Endothelial cell (in vitro differentiated cells): ENCODE measurements at regions not wholly inside any gene's neighbourhood (a gene's known extent, or its start where the extent isn't known, plus 50 kb on each side); places are given as distances from the start of the nearest gene placed in this dataset.

ENCODE experiments used
- DNase-seq: peaks from one replicate; pipeline ENCODE4 v3.0.0; 2021; ENCODE audit warnings: low spot score
- H3K27ac Mint-ChIP-seq: one replicate; pipeline ENCODE4 v1.8.0; 2021; ENCODE audit warnings: mixed read lengths, inconsistent platforms; ENCODE audit not compliant: unreplicated experiment
- H3K27me3 Mint-ChIP-seq: one replicate; pipeline ENCODE4 v1.8.0; 2021; ENCODE audit warnings: mild to moderate bottlenecking, moderate library complexity, mixed read lengths, inconsistent platforms; ENCODE audit not compliant: unreplicated experiment
- H3K36me3 Mint-ChIP-seq: one replicate; pipeline ENCODE4 v1.8.0; 2021; ENCODE audit warnings: mild to moderate bottlenecking, low read depth, mixed read lengths, inconsistent platforms; ENCODE audit not compliant: unreplicated experiment
- H3K4me1 Mint-ChIP-seq: one replicate; pipeline ENCODE4 v1.8.0; 2021; ENCODE audit warnings: mild to moderate bottlenecking, mixed read lengths, inconsistent platforms; ENCODE audit not compliant: unreplicated experiment
- H3K4me3 Mint-ChIP-seq: one replicate; pipeline ENCODE4 v1.8.0; 2021; ENCODE audit warnings: mild to moderate bottlenecking, mixed read lengths, inconsistent platforms; ENCODE audit not compliant: unreplicated experiment
- H3K9me3 Mint-ChIP-seq: one replicate; pipeline ENCODE4 v1.8.0; 2021; ENCODE audit warnings: mixed read lengths, inconsistent platforms; ENCODE audit not compliant: unreplicated experiment
- TF ChIP-seq, protein P1 (sequence below): fragments of 200-600 bp; sonication (generic); IDR thresholded peaks from one replicate; pipeline ENCODE4 v1.5.0; 2021; ENCODE audit warnings: antibody characterized with exemption; ENCODE audit not compliant: unreplicated experiment

DNA sequence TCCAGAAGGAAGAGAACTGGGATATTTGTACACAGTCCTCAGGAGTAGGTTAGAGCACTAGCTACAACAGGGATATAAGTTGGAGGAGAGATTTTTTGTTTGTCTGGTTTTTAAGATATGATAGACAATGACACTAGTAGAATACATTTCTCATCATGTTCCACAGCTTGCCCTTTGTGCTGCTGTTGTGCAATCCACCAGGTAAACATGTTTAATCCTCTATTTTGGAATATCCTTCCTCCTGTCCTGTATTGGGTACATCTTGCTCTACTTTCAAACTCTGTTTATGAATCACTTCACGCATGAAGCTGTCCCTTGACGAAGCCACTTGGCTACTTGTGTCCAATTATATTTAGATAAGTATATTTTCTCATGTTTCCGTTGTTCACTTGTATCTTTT lies 153.6 kb upstream of the TENT5A start:
- Mint-ChIP-seq H3K27me3 (no peaks in the 10 kb centered on the region), H3K27ac (no peak overlapping the region), H3K36me3 (no peaks in the 10 kb centered on the region), H3K4me1 (no peaks in the 10 kb centered on the region), H3K4me3 (no peak overlapping the region), H3K9me3 (no peaks in the 10 kb centered on the region)
- TF ChIP-seq, protein P1, sequence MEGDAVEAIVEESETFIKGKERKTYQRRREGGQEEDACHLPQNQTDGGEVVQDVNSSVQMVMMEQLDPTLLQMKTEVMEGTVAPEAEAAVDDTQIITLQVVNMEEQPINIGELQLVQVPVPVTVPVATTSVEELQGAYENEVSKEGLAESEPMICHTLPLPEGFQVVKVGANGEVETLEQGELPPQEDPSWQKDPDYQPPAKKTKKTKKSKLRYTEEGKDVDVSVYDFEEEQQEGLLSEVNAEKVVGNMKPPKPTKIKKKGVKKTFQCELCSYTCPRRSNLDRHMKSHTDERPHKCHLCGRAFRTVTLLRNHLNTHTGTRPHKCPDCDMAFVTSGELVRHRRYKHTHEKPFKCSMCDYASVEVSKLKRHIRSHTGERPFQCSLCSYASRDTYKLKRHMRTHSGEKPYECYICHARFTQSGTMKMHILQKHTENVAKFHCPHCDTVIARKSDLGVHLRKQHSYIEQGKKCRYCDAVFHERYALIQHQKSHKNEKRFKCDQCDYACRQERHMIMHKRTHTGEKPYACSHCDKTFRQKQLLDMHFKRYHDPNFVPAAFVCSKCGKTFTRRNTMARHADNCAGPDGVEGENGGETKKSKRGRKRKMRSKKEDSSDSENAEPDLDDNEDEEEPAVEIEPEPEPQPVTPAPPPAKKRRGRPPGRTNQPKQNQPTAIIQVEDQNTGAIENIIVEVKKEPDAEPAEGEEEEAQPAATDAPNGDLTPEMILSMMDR: no peak
- DNase-seq: no peak

DNA sequence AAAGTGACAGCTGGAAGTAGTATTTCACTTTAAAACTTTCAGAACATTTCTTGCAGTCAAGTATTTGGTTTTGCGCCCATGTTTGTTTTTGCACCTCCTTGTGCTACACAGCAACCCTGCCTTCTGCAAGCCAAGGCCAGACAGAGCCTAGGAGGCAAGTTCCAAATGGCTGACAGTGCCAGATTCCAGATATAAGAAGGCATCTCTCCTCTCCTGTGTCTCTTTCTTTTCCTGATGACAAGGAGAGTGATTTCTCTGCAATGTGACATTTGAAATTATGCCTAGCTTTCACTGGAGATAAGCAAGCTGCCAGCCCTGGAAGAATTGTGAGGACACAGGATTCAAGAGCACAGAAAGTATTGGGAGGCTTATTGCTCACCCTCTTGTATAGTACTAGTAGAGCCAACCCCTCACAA lies 149.1 kb upstream of the TENT5A start:
- H3K9me3 Mint-ChIP-seq: no peaks in the 10 kb centered on the region
- no peaks in the 10 kb centered on the region for H3K36me3 Mint-ChIP-seq
- H3K4me3 Mint-ChIP-seq: no peak overlapping the region
- no peak overlapping the region for H3K27ac Mint-ChIP-seq
- TF ChIP-seq, protein P1: no peak
- H3K4me1 Mint-ChIP-seq: no peaks in the 10 kb centered on the region
- H3K27me3 Mint-ChIP-seq: no peaks in the 10 kb centered on the region
- DNase-seq: no peak

DNA sequence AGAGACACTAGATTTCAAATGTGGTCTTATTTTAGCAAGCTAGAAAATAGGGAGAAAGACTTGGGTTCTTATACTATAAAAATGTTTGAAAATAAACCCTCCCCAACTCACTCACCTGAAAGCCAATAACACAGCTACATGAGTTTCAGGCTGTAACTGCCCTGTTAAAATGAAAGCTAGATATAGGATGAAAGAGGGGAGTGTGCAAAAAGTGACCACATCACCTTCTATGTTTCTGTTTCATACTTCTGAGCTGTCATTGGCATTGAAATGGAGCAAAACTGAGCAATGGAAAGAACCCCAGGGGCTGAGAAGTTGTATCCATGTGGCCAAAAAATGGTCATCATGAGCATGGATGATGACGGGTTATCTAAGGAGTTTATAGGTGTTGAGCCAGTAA lies 148.1 kb upstream of the TENT5A start:
- no peak for DNase-seq
- H3K27ac Mint-ChIP-seq: no peak overlapping the region
- H3K4me1 Mint-ChIP-seq: no peaks in the 10 kb centered on the region
- H3K9me3 Mint-ChIP-seq: no peaks in the 10 kb centered on the region
- H3K27me3 Mint-ChIP-seq: no peaks in the 10 kb centered on the region
- no peak overlapping the region for H3K4me3 Mint-ChIP-seq
- H3K36me3 Mint-ChIP-seq: no peaks in the 10 kb centered on the region
- TF ChIP-seq, protein P1: no peak

DNA sequence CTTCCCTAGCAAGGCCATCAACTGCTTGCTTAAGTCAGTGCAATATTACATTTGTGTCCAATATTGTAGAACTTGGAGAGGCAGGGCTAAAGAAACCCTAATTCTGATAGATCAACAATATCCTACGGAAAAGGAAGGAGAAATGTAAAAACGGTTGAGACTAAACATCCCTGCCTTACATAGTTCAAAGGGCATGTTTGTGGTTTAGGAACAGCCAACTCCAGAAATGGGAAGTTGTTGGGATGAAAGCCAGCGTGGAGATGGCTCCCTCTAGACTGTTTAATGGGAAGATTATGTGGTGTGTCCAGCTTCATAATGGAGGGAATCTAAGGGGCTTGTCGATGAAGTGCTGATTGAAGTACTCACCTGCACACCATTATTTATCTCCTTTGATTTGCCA lies 145.3 kb upstream of the TENT5A start:
- H3K36me3 Mint-ChIP-seq: no peaks in the 10 kb centered on the region
- no peaks in the 10 kb centered on the region for H3K27me3 Mint-ChIP-seq
- DNase-seq: no peak
- H3K9me3 Mint-ChIP-seq: no peaks in the 10 kb centered on the region
- TF ChIP-seq, protein P1: no peak
- no peak overlapping the region for H3K4me3 Mint-ChIP-seq
- H3K27ac Mint-ChIP-seq: no peak overlapping the region
- H3K4me1 Mint-ChIP-seq: no peaks in the 10 kb centered on the region

DNA sequence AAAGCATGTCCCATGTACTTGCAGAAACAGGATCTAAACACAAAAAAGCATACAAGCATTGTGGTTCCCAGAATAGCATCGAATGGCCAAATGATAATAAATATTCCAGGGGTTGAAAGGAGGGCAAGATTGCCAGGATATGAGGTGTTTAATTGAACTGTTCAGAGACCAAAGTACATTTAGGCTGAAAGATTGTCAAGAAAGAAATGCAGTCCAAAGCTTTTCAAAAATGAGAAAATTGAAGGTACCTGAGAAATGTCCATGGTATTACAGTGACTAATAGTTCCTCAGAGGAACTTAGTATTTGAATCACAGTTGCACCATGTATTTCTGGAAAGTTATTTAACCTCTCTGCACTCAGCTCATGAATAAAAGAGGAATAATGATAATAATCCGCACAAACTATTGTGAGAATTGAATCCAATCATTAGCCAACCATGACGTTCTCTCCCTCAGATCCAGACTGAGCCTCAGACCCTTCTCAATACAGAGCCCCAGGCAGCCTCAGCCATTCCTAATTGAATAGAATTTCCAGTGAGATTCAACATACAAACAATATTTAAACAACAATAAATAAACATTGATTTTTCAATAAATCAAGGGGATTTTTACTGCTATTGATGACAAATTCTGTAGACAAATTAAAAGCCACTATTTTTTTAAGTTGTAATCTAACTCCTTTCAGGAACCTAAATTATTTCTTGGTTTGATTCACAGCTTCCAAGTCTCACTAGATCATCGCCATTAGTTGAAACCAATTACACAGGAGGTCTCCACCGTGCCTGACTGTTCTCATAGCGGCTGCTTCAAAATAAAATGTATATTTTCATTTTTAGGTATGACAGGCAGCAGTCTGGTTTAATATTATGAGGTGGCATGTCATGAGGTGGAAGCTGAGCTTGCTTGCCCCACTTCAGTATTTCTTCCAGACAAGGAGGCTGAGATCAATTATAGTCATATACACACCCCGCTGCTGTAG lies 144.3 kb upstream of the TENT5A start:
- H3K27ac Mint-ChIP-seq: no peak overlapping the region
- TF ChIP-seq, protein P1: no peak
- no peaks in the 10 kb centered on the region for H3K9me3 Mint-ChIP-seq
- H3K27me3 Mint-ChIP-seq: no peaks in the 10 kb centered on the region
- no peak overlapping the region for H3K4me3 Mint-ChIP-seq
- no peak for DNase-seq
- H3K36me3 Mint-ChIP-seq: no peaks in the 10 kb centered on the region
- no peaks in the 10 kb centered on the region for H3K4me1 Mint-ChIP-seq
